Endodermal cell (in vitro differentiated cells): ENCODE measurements at regions not wholly inside any gene's neighbourhood (a gene's known extent, or its start where the extent isn't known, plus 50 kb on each side); places are given as distances from the start of the nearest gene placed in this dataset.

Experiments
- DNase-seq: peaks from one replicate; pipeline ENCODE4 v3.0.0-alpha.2; 2017
- H3K27ac ChIP-seq: 2 replicates; pipeline ENCODE4 v1.5.1; 2013; ENCODE audit warnings: mild to moderate bottlenecking, low read depth, low read length, moderate library complexity
- H3K27me3 ChIP-seq: 2 replicates; pipeline ENCODE4 v1.6.1; 2013; ENCODE audit warnings: mild to moderate bottlenecking, low read length, moderate library complexity; ENCODE audit not compliant: insufficient read depth, control insufficient read depth, poor library complexity, severe bottlenecking
- H3K36me3 ChIP-seq: 2 replicates; pipeline ENCODE4 v1.7.0; 2013; ENCODE audit warnings: mild to moderate bottlenecking, low read length, moderate library complexity; ENCODE audit not compliant: control insufficient read depth, insufficient read depth
- H3K4me1 ChIP-seq: one replicate; pipeline ENCODE4 v1.7.0; 2013; ENCODE audit warnings: low read length; ENCODE audit not compliant: control insufficient read depth, insufficient read depth
- H3K4me3 ChIP-seq: 2 replicates; pipeline ENCODE4 v1.5.1; 2013; ENCODE audit warnings: mild to moderate bottlenecking, low read length, moderate library complexity
- H3K9ac ChIP-seq: 2 replicates; pipeline ENCODE4 v1.6.1; 2013; ENCODE audit warnings: mild to moderate bottlenecking, low read length, moderate library complexity; ENCODE audit not compliant: poor library complexity, severe bottlenecking; ENCODE audit errors: extremely low read depth
- H3K9me3 ChIP-seq: 2 replicates; pipeline ENCODE4 v1.6.1; 2013; ENCODE audit warnings: mild to moderate bottlenecking, low read length, moderate library complexity; ENCODE audit not compliant: control insufficient read depth
- H3K27ac Mint-ChIP-seq: 2 replicates; pipeline ENCODE4 v1.8.0; 2020; ENCODE audit warnings: mixed read lengths
- H3K27me3 Mint-ChIP-seq: 2 replicates; pipeline ENCODE4 v1.8.0; 2021; ENCODE audit warnings: mild to moderate bottlenecking, mixed read lengths; ENCODE audit not compliant: insufficient read depth
- H3K36me3 Mint-ChIP-seq: 2 replicates; pipeline ENCODE4 v1.8.0; 2020; ENCODE audit warnings: low read depth, mixed read lengths
- H3K4me1 Mint-ChIP-seq: 2 replicates; pipeline ENCODE4 v1.8.0; 2020; ENCODE audit warnings: mixed read lengths
- H3K4me3 Mint-ChIP-seq: 2 replicates; pipeline ENCODE4 v1.8.0; 2020; ENCODE audit warnings: mild to moderate bottlenecking, moderate library complexity, mixed read lengths
- H3K9me3 Mint-ChIP-seq: 2 replicates; pipeline ENCODE4 v1.8.0; 2020; ENCODE audit warnings: mild to moderate bottlenecking, mixed read lengths
- CTCF ChIP-seq: fragments of 200-600 bp; sonication (generic); conservative IDR thresholded peaks from 2 replicates; pipeline ENCODE4 v1.5.0; 2021; ENCODE audit warnings: antibody characterized with exemption, mild to moderate bottlenecking
- WGBS, 2 experiments: methylation state at CpG; one replicate each; pipeline versions ENCODE4 v1.1.5 to v1.1.7; 2013; ENCODE audit warnings: missing lambda C conversion rate in 2 of 2, mixed read lengths in 1 of 2; ENCODE audit not compliant: insufficient coverage in 1 of 2, insufficient read length in 1 of 2; 5-methylcytosine and 5-hydroxymethylcytosine counted together

- Mint-ChIP-seq H3K4me1 (no peaks in the 10 kb centered on the region), H3K9me3 (no peaks in the 10 kb centered on the region), H3K4me3 (no peak overlapping the region), H3K27me3 (no peaks in the 10 kb centered on the region), H3K27ac (no peak overlapping the region), H3K36me3 (no peaks in the 10 kb centered on the region)
- Histone ChIP-seq H3K36me3 (no peaks in the 10 kb centered on the region), H3K27ac (no peak overlapping the region), H3K9me3 (no peaks in the 10 kb centered on the region), H3K9ac (no peak overlapping the region), H3K4me1 (no peaks in the 10 kb centered on the region), H3K27me3 (no peaks in the 10 kb centered on the region), H3K4me3 (no peak overlapping the region)
- no peak for DNase-seq
- TF ChIP-seq CTCF: no peak
- WGBS, 2 experiments: 100% methylated on average over 1 of the region's 2 CpGs; no CpG with 5 or more reads in 1 of the 2 experiments
These were observed 130.5 kb upstream of the ANO3 start for GRCh38 chr11:26201411-26201810.

- DNase-seq: no peak
- 84 to 94% methylated on average over 2 of the region's 2 CpGs for WGBS, 2 experiments
These were observed 129.2 kb upstream of the ANO3 start for GRCh38 chr11:26202754-26203153.

GRCh38 chr11:26204101-26204500 is 127.8 kb upstream of the ANO3 start:
- Mint-ChIP-seq H3K27me3 (no peaks in the 10 kb centered on the region), H3K4me1 (no peaks in the 10 kb centered on the region), H3K9me3 (no peaks in the 10 kb centered on the region), H3K27ac (no peak overlapping the region), H3K4me3 (no peak overlapping the region), H3K36me3 (no peaks in the 10 kb centered on the region)
- 88 to 91% methylated on average over 1 to 2 of the region's 2 CpGs for WGBS, 2 experiments
- no peak overlapping the region for H3K27ac ChIP-seq
- H3K4me1 ChIP-seq: no peaks in the 10 kb centered on the region
- no peak overlapping the region for H3K4me3 ChIP-seq
- no peak for DNase-seq
- H3K9me3 ChIP-seq: no peaks in the 10 kb centered on the region
- no peak for TF ChIP-seq CTCF
- H3K27me3 ChIP-seq: no peaks in the 10 kb centered on the region
- H3K36me3 ChIP-seq: no peaks in the 10 kb centered on the region
- H3K9ac ChIP-seq: no peak overlapping the region

More at GRCh38 chr11:26202754-26203153, 129.2 kb upstream of the ANO3 start:
- Mint-ChIP-seq H3K36me3 (no peaks in the 10 kb centered on the region), H3K27me3 (no peaks in the 10 kb centered on the region), H3K9me3 (no peaks in the 10 kb centered on the region), H3K4me1 (no peaks in the 10 kb centered on the region), H3K27ac (no peak overlapping the region), H3K4me3 (no peak overlapping the region)
- Histone ChIP-seq H3K27me3 (no peaks in the 10 kb centered on the region), H3K9ac (no peak overlapping the region), H3K4me3 (no peak overlapping the region), H3K9me3 (no peaks in the 10 kb centered on the region), H3K27ac (no peak overlapping the region), H3K36me3 (no peaks in the 10 kb centered on the region), H3K4me1 (no peaks in the 10 kb centered on the region)
- TF ChIP-seq CTCF: no peak
